Keratinocyte (primary cell): ENCODE measurements at regions not wholly inside any gene's neighbourhood (a gene's known extent, or its start where the extent isn't known, plus 50 kb on each side); places are given as distances from the start of the nearest gene placed in this dataset.

Source experiments
- DNase-seq: peaks from one replicate; pipeline ENCODE4 v3.0.0-alpha.2; 2011; ENCODE audit warnings: low read depth, missing footprints, low spot score
- FAIRE-seq: peaks from 2 replicates; lab custom pipeline; 2011; peaks lifted over from hg19 to GRCh38; lab: Jason Lieb, UNC
- H2AFZ ChIP-seq: 2 replicates; pipeline ENCODE4 v1.6.0; 2012; ENCODE audit warnings: low read length, control low read depth, inconsistent platforms; ENCODE audit not compliant: control insufficient read depth
- H3K27ac ChIP-seq: 2 replicates; pipeline ENCODE4 v1.5.1; 2011; ENCODE audit warnings: low read length; ENCODE audit not compliant: control insufficient read depth, insufficient read depth
- H3K27me3 ChIP-seq: 3 replicates; pipeline ENCODE4 v1.6.0; 2011; ENCODE audit warnings: low read length; ENCODE audit not compliant: control insufficient read depth, insufficient read depth; ENCODE audit errors: extremely low read depth
- H3K36me3 ChIP-seq, 2 experiments: 2 replicates in 1 of 2; 3 replicates in 1 of 2; pipeline ENCODE4 v1.5.1; 2011; ENCODE audit warnings: low read length in 2 of 2, mild to moderate bottlenecking in 1 of 2; ENCODE audit not compliant: control insufficient read depth in 2 of 2, insufficient read depth in 2 of 2; ENCODE audit errors: extremely low read depth in 1 of 2
- H3K4me1 ChIP-seq: 3 replicates; pipeline ENCODE4 v1.5.1; 2011; ENCODE audit warnings: low read length; ENCODE audit not compliant: control insufficient read depth, insufficient read depth; ENCODE audit errors: extremely low read depth
- H3K4me2 ChIP-seq: 3 replicates; pipeline ENCODE4 v1.6.0; 2011; ENCODE audit warnings: low read depth, low read length; ENCODE audit not compliant: control insufficient read depth, insufficient read depth; ENCODE audit errors: extremely low read depth
- H3K4me3 ChIP-seq, 3 experiments: fragments of 200-600 bp in 1 of 3; sonication (generic) in 1 of 3; 2 replicates in 2 of 3; 3 replicates in 1 of 3; pipeline ENCODE4 v1.5.1; 2011 to 2016; ENCODE audit warnings: low read length in 3 of 3, mild to moderate bottlenecking in 3 of 3, control low read depth in 2 of 3, inconsistent platforms in 1 of 3, low read depth in 1 of 3, mixed read lengths in 1 of 3, mixed run types in 1 of 3, moderate library complexity in 1 of 3; ENCODE audit not compliant: control insufficient read depth in 2 of 3, insufficient read depth in 2 of 3; ENCODE audit errors: extremely low read depth in 1 of 3
- H3K79me2 ChIP-seq: 2 replicates; pipeline ENCODE4 v1.6.0; 2012; ENCODE audit warnings: low read length; ENCODE audit not compliant: control insufficient read depth, insufficient read depth
- H3K9ac ChIP-seq: 3 replicates; pipeline ENCODE4 v1.6.0; 2011; ENCODE audit warnings: low read length; ENCODE audit not compliant: control insufficient read depth, insufficient read depth; ENCODE audit errors: extremely low read depth
- H3K9me1 ChIP-seq: 3 replicates; pipeline ENCODE4 v1.6.0; 2011; ENCODE audit warnings: low read length; ENCODE audit not compliant: control insufficient read depth, insufficient read depth; ENCODE audit errors: extremely low read depth
- H3K9me3 ChIP-seq: 2 replicates; pipeline ENCODE4 v1.5.1; 2012; ENCODE audit warnings: low read depth, low read length; ENCODE audit not compliant: control insufficient read depth
- H4K20me1 ChIP-seq: 3 replicates; pipeline ENCODE4 v1.6.0; 2011; ENCODE audit warnings: low read length; ENCODE audit not compliant: control insufficient read depth, insufficient read depth; ENCODE audit errors: extremely low read depth
- EZH2 ChIP-seq: IDR thresholded peaks from one replicate; pipeline ENCODE4 v1.6.1; 2012; ENCODE audit warnings: inconsistent platforms, mild to moderate bottlenecking, low read length, moderate library complexity
- dilution Hi-C: fragments of 300-500 bp; cut with MboI; formaldehyde crosslinking; loops from one replicate; pipeline ENCODE4 v1.7.0; 2020; ENCODE audit warnings: low sequenced_read_pairs; ENCODE audit not compliant: extremely low pct_ligation_motif_present
- TF ChIP-seq, protein P1 (sequence below), 3 experiments: IDR thresholded peaks in 1 of 3; conservative IDR thresholded peaks in 1 of 3; optimal IDR thresholded peaks in 1 of 3; 2 replicates in 2 of 3; 3 replicates in 1 of 3; pipeline versions ENCODE3 to v1.5.1; 2011; ENCODE audit warnings: low read length in 3 of 3, mild to moderate bottlenecking in 3 of 3, moderate library complexity in 2 of 3, control low read depth in 1 of 3, inconsistent platforms in 1 of 3; ENCODE audit not compliant: insufficient read depth in 2 of 3; ENCODE audit errors: extremely low read depth in 1 of 3

DNA sequence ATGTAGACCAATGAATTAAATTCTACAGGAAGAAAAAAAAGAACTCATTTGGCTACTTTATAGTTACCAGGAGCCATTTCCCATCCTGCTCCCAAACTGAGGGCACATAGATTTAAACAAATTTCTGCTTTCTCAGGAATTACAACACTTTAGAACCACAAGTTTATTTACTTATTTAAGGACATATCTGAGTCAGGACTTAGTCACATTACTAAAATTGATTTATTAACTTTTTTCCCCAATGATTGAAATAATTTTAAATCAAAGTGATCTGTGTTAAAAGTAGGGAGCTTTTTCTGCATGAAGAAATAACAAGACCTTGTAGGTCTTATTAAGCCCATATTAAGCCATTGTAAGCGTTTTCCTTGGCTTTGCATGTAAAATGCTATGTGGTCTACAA lies 291.0 kb upstream of the HAND2 start:
- no peak overlapping the region for H3K4me3 ChIP-seq
- H3K4me2 ChIP-seq: no peak overlapping the region
- dilution Hi-C loops: no loop called here
- H2AFZ ChIP-seq: no peak overlapping the region
- no peak overlapping the region for H3K27ac ChIP-seq
- FAIRE-seq (no peak), DNase-seq (no peak)
- no peaks in the 10 kb centered on the region for H4K20me1 ChIP-seq
- no peaks in the 10 kb centered on the region for H3K9me1 ChIP-seq
- H3K4me1 ChIP-seq: no peaks in the 10 kb centered on the region
- no peaks in the 10 kb centered on the region for H3K27me3 ChIP-seq
- H3K9ac ChIP-seq: no peak overlapping the region
- H3K79me2 ChIP-seq: no peaks in the 10 kb centered on the region
- no peaks in the 10 kb centered on the region for H3K36me3 ChIP-seq
- H3K9me3 ChIP-seq: no peaks in the 10 kb centered on the region
- no peak for TF ChIP-seq EZH2
- TF ChIP-seq, protein P1, sequence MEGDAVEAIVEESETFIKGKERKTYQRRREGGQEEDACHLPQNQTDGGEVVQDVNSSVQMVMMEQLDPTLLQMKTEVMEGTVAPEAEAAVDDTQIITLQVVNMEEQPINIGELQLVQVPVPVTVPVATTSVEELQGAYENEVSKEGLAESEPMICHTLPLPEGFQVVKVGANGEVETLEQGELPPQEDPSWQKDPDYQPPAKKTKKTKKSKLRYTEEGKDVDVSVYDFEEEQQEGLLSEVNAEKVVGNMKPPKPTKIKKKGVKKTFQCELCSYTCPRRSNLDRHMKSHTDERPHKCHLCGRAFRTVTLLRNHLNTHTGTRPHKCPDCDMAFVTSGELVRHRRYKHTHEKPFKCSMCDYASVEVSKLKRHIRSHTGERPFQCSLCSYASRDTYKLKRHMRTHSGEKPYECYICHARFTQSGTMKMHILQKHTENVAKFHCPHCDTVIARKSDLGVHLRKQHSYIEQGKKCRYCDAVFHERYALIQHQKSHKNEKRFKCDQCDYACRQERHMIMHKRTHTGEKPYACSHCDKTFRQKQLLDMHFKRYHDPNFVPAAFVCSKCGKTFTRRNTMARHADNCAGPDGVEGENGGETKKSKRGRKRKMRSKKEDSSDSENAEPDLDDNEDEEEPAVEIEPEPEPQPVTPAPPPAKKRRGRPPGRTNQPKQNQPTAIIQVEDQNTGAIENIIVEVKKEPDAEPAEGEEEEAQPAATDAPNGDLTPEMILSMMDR (optimal IDR thresholded peaks at IDR 0.05 in 1 of 3, IDR thresholded peaks at IDR 0.05 in 1 of 3, conservative IDR thresholded peaks at IDR 0.05 in 1 of 3; ENCODE audit: extremely low read depth in 1 of 3, insufficient read depth in 2 of 3, low read length in 3 of 3): no peak

DNA sequence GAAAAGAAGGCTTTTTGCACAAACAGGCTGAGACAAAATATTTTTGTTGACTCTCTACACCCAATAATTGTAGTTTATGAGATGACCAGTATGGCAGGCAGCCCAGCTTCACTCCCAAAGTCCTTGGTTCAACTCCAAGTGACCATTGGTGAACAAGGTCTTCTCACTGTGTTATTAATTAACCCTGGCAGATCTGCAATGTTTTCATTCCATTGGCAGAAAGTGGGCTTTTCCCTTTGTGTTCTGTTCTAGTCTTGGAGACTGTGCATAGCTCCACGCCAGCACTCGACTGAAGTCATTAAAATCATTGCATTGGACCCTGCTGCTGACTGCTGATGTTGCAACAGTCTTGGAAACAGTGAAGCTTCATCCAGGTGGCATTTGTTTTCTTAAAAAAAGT lies 277.3 kb upstream of the HAND2 start:
- H3K9me3 ChIP-seq: no peaks in the 10 kb centered on the region
- TF ChIP-seq, protein P1 (optimal IDR thresholded peaks at IDR 0.05 in 1 of 3, IDR thresholded peaks at IDR 0.05 in 1 of 3, conservative IDR thresholded peaks at IDR 0.05 in 1 of 3; ENCODE audit: extremely low read depth in 1 of 3, insufficient read depth in 2 of 3, low read length in 3 of 3): no peak
- TF ChIP-seq EZH2: no peak
- dilution Hi-C loops: no loop called here

More for the DNA sequence above, 277.3 kb upstream of the HAND2 start:
- Histone ChIP-seq H3K4me2 (no peak overlapping the region), H3K9ac (no peak overlapping the region), H2AFZ (no peak overlapping the region), H3K4me1 (no peaks in the 10 kb centered on the region), H3K9me1 (no peaks in the 10 kb centered on the region), H3K27ac (no peak overlapping the region), H3K36me3 (no peaks in the 10 kb centered on the region), H3K79me2 (no peaks in the 10 kb centered on the region), H3K27me3 (no peaks in the 10 kb centered on the region), H3K4me3 (no peak overlapping the region), H4K20me1 (no peaks in the 10 kb centered on the region)
- DNase-seq (no peak), FAIRE-seq (no peak)
